SH-SY5Y (cell line): ENCODE measurements at regions not wholly inside any gene's neighbourhood (a gene's known extent, or its start where the extent isn't known, plus 50 kb on each side); places are given as distances from the start of the nearest gene placed in this dataset.

Experiments
- GATA2 ChIP-seq: IDR thresholded peaks from 2 replicates; pipeline ENCODE4 v1.6.1; 2011; ENCODE audit warnings: mild to moderate bottlenecking, low read depth, low read length
- GATA3 ChIP-seq: IDR thresholded peaks from 2 replicates; pipeline ENCODE4 v1.6.1; 2011; ENCODE audit warnings: low read depth, mild to moderate bottlenecking, low read length, moderate library complexity

DNA sequence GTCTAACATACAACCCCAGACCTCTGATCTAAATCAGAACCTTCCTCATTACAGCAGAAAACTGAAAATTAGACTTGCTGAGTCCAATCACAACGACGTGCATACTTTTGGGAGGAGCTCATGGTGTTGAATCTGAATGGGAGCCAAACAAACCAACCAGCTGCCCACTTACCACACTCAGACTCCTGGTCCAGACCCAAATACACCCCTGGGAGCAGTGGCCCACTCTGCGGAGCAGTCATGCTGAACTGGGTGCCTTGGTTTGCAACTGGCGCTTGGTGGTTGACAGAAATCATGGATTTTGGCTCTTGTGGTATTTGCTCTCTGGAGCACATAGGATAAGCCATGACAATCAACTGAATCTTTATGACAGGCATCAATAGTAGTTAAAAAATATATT, 253.6 kb upstream of the TNP1 start:
- TF ChIP-seq GATA2 (no peak), GATA3 (no peak)
